DND-41 (cell line): ENCODE measurements at regions not wholly inside any gene's neighbourhood (a gene's known extent, or its start where the extent isn't known, plus 50 kb on each side); places are given as distances from the start of the nearest gene placed in this dataset.
"Not testable (repeated sequence)": the region's sequence is repeated elsewhere in the genome, so short reads cannot be mapped to it uniquely, and the experiment has no call there.

ENCODE experiments used
- EZH2 ChIP-seq: IDR thresholded peaks from 3 replicates; pipeline ENCODE4 v1.6.1; 2012; ENCODE audit warnings: borderline replicate concordance, low read depth, mild to moderate bottlenecking, moderate library complexity, low read length, inconsistent platforms; ENCODE audit not compliant: severe bottlenecking
- TF ChIP-seq, protein P1 (sequence below): IDR thresholded peaks from 2 replicates; pipeline ENCODE4 v1.5.1; 2012; ENCODE audit warnings: borderline replicate concordance, low read length, moderate library complexity, mild to moderate bottlenecking; ENCODE audit not compliant: poor library complexity, severe bottlenecking; ENCODE audit errors: extremely low read depth

DNA sequence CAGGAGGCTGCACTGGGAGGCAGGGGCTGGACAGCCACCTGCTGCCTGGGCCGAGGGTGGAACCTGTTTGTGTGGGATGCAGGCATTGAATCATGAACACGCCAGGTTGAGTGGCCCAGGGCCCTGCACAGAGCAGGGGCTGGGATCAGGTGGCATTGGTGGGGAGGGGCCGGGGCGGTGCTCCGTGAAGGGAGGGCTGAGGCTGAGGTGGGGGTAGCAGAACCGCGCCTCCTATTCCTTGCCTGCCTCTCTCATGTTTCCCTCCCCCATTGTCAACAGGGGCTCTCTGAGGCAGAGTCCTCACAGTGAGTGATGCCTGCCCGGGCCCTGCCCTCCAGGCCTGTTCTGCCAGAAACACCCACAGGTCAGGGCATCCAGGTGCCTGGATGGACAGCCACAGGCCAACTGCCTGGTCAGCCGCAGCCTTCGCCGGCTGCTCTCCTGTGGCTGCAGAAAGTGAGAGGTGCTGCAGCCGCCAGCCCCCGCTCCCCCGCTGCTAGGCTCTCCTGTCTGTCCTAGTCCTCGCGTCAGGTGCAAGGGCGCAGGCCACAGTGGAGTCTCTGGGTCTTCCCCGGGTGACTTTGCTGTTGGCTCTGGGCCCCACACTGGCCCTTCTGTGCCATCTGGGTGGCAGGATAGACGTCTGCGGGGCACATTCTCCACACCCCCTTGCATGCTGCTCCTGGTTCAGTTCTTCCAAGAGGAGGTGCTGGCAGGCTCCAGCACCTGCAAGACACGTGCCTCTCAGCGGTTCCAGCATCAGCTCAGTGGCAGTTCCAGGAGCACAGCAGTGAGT lies 79.6 kb upstream of the GOLGA6L4 start:
- not testable (repeated sequence) for TF ChIP-seq EZH2
- TF ChIP-seq, protein P1, sequence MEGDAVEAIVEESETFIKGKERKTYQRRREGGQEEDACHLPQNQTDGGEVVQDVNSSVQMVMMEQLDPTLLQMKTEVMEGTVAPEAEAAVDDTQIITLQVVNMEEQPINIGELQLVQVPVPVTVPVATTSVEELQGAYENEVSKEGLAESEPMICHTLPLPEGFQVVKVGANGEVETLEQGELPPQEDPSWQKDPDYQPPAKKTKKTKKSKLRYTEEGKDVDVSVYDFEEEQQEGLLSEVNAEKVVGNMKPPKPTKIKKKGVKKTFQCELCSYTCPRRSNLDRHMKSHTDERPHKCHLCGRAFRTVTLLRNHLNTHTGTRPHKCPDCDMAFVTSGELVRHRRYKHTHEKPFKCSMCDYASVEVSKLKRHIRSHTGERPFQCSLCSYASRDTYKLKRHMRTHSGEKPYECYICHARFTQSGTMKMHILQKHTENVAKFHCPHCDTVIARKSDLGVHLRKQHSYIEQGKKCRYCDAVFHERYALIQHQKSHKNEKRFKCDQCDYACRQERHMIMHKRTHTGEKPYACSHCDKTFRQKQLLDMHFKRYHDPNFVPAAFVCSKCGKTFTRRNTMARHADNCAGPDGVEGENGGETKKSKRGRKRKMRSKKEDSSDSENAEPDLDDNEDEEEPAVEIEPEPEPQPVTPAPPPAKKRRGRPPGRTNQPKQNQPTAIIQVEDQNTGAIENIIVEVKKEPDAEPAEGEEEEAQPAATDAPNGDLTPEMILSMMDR: not testable (repeated sequence)
